G401.6 (cell line): ENCODE measurements at regions not wholly inside any gene's neighbourhood (a gene's known extent, or its start where the extent isn't known, plus 50 kb on each side); places are given as distances from the start of the nearest gene placed in this dataset.

Experiments used
- FAIRE-seq: peaks from 2 replicates; lab custom pipeline; 2012; peaks lifted over from hg19 to GRCh38; lab: Jason Lieb, UNC

DNA sequence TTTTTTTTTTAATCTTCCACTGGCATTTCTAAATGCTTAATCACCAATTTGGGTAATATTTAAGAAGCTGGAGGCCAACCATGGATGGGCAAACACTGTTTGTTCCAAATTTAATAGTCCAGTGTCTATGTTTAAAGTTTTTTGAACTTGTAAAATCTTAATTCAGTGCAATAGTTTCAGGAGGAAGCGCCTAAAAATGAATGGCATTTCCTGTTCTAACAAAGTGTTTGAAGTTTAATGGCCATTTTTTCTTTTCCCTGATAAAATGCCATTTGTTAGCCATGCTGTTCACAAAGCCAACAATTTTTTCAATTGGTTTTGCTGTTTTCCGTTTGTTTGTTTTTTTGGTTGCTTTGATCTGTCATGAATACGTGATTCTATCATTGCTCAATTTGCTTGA is 552.1 kb downstream of the LMO4 start:
- FAIRE-seq, result no peak

DNA sequence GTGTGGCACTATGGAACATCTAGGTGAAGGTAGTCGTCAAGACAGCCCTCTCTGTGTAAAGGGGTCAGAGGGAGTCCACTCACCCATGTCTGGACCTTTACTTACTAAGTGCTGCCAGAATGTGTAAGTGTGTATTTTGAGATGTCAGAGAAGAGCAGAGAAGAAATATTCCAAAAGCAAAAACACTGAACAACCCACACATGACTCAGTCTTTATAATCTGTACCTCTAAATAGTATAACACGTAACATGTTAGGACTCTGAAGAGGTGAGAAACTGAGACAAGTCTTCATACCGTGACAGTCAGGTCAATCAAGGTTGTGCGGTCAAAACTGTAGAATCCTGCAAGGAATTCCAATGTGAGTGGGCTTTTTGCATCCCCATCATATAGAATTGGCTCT is 555.2 kb downstream of the LMO4 start:
- FAIRE-seq, result no peak

DNA sequence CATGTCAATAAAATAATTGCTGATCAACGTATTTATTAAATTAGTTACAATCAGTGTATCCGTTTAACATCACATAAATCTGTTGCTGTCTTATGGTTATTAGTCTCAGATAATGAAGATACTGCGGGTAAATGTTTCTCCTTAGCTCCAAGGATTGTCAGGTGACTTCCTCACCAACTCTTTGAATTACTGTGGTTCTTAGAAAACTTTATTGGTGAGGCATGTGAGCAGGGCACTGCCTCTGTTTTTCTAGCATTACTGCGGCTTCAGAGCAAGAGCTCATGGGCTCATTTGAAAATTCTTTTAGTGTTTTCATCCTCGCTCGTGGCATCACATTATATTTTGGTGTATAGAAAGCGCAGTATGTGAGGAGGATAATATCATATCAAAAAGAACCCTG is 555.9 kb downstream of the LMO4 start:
- FAIRE-seq, result no peak

DNA sequence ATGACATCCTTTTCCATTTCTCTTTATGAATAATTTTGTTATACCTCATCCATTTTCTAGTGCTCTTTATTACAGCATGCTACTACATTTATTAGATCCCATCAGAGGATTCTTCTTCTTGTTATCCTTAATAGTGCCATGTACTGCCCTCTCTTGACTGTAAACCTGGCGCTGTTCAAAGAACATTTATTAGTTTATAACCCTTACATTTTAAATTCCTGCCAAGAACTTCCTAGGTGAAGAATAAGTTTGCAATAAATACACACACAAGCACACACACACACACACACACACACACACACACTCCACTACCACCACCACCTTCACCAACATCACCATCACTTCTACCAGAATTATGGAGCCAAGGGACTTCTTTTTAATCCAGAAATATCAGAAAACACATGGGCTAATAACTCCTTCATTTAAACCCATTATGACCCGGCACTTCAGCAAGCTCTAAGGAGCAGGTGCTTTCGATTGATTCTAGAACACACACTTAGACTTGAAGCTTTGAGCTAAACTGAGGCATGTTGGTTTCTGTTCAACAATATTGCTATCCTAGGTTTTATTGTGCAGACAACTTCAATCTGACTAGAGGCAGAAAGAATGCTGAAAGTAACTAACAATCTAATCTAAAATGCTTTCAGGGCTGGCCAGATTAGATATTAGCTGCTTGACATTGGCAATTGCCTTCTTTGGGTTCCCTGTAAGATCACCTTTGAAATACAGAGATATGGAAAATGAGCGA is 556.8 kb downstream of the LMO4 start:
- FAIRE-seq, result no peak

DNA sequence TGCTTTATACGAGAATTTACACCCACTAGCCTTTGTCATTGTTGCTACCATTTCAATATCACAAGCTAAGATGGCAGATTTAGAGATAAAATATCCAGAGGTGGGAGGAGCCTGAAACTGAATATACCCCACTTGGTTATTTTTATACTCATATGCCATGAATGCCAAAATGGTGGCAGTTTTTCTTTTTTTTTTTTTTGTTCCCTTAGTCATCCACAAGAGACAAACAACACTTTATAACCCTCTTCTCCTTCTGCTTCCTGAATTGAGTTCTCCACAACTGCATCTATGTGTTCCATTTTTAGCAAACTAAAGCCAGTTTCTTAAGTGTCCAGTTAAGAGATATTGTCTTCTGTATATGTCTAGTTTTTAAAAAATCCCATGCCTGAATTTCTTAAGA is 558.4 kb downstream of the LMO4 start:
- no peak for FAIRE-seq

DNA sequence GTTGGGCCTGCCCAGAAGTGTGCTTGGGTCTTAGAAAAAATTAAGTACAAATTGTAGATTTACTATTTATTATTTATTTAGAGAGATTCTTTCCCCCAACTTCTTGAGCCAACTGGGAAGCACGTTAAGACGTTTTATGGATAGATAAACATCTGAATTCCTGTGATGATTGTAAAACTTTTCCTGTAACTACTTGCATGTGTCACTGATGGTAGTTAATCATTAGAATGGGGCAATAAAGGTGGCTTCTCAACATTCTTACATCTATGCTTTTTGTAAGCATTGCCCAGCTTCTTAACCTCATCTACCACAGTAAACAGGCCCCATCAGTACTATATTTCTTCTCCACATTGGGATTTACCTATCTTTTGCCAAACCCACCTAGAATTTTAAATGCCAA is 559.8 kb downstream of the LMO4 start:
- no peak for FAIRE-seq

DNA sequence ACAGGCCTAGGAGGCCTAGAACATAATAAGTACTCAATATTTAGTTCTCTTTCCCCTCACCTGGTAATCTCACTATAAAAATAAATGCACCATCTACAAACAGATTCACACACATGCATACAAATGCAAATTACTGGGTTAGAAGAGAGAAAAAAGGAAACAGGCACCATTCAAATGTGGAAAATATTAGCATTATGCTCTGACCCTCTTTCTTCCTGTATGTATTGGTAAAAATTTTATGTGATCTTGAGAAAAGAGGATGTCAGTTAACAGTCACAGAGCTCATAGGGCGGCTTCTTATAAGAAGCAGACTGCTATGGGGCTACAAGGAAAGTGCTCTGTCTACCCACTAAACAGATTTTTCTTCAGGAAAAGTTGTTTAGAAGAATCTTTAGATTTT is 565.4 kb downstream of the LMO4 start:
- FAIRE-seq, result no peak

DNA sequence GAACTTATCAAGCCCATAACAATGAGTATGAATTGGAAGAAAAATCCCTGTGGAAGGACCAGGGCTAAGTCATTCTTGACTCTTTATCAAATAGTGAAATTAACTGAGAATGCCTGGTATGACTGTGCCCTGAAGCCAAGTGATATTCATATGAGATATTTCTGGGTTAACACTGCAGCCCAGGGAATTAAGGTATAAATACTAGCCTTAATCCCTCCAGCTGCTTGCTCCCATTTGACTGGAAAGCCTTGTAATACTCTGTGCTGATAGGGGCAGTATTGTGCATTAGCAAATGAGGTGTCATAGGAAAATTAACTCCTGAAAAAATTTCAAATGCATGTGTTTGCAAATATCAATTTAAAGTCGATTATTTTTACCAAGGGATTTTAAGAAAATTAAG is 568.8 kb downstream of the LMO4 start:
- FAIRE-seq, result no peak

DNA sequence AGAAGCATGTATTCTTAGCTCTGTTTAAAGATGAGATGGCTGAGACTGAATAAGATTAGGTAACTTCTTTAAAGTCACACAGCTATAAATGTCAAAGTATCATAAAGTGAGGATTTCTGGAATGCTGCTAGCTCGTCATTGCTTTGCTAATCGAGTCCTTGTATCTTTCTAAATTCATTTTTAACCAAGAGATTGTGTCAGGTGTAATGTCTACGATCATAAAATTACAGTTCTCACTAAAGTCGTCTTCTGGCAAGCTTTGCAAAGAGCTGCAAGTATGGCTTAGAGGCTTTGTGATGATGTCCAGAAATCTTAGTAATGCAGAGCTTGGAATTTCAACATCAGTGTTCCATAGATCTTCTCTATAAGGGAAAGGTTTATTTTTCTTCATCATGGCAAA is 569.8 kb downstream of the LMO4 start:
- FAIRE-seq, result no peak

DNA sequence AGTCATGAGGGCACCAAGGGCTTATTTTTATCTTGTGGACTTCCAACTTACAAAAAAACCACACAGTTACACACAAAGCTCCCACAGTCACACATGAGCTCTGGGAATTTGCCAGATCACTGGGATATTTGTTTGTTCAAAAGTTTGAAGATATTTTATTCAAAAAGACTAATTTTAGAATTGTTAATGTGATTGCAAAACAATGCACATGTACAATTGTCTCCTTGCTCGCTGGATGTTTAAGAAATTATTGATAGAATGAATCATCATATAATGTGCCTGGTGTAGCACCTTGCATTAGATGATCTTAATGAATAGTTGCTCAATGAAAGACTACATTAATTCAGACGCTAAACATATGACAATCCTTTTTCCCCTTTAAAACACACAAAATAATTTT is 570.3 kb downstream of the LMO4 start:
- no peak for FAIRE-seq

DNA sequence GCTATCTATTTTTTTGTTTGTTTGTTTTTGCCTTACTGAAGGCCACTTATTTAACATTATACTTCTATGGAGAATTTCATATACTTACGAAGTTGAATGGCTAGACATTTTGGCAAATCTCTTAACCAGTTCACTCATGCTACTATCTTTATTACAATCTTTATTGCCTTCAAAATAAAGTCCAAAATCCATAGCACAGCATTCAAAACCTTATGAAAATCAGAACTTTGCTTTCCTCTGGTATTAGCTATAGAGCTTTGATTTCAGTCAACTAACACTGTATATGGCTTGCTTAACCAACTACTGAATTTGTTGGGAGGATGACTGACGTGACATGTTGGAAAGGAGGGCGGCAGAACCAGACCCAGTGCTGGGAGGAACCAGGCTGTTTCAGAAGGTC is 571.1 kb downstream of the LMO4 start:
- no peak for FAIRE-seq

DNA sequence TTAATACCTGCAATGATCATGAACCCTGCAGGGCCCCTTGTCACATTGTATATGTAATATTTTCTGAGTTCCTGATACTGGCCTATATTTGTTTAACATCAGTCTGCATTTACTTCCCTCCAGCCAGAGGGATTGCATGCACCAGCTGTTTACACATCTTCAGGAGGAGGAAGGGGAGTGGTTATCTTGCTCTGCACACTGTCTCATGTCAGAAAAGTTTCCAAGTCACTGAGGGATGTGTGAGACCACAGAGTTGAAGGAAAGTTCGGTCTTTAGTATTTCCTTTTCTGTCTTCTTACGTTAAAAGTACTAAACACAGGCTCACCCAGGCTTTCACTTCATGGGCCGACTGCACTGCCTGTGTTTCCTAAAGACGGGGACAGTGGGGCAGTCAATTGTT is 574.1 kb downstream of the LMO4 start:
- FAIRE-seq, result no peak

DNA sequence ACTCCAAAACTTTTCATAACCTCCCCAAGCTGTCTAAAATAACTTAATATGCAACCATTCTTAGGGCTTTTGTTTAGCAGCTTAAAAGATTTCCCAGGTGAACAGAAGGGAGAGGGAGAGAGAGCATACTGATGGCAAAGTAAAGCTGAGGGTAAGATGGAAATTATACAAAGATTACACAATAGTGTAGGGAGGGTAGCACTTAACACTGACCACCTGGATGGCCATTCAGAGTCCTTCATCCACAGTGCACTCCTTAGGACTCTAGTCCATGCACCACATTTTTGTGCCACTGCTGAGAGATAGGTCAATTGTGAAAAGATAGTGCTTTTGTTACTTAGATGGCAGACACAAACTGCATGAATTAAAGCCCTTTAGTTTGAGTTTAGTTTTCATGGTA is 574.6 kb downstream of the LMO4 start:
- FAIRE-seq, result no peak

DNA sequence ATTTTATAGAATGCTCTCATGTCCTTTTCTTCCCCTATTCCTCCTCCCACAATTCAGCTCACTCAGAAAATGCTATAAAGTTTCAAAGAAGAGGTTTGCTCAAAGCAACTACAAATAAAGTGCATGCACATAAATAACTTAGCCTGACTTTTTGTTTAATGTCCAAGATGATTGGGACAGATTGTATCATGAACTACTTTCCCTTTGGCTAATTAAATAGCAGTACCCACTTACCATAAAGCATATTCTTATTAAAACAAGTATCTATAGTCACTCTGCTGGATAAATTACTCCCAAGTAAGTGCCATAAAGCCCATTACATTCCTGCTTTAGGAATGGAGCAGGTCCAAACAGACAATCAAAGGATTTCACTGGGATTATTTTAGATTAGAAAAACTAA is 576.0 kb downstream of the LMO4 start:
- FAIRE-seq, result no peak

DNA sequence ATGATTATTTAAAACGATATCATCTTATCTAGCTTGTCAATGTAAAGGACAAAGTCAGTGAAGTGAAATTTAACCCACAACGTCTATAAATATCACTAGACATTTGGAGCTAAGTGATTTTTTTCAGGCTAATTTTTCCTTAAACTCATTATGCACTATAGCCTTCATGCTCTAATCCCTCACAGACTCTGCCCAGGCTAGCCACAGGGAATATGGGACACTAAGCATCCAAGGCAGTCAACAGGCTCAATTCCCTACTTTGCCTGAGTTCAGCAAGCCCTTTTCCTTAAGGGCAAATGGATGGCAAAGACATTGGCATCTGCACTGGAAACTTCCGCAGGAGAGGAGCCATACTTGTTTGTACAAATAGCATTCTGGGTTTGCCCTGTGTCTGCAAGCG is 577.0 kb downstream of the LMO4 start:
- no peak for FAIRE-seq

DNA sequence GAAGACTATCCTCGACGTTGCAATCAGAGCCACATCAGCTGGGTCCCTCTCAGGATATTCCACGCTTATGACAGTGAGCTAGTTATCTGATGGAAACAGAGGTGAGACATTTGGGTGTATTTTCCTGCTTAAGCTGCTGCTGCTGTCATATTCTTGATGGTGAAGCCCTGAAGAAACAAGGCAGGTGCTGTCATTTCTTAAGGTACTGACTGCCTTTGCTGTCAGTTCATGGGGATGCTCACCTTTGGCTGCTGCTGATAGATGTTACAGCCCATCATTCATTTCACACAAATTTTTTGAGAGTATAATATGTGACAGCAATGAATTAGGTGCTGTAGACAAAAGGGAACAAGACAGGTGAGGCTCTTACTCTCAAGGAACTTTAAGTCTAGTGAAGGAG is 577.4 kb downstream of the LMO4 start:
- FAIRE-seq, result no peak

DNA sequence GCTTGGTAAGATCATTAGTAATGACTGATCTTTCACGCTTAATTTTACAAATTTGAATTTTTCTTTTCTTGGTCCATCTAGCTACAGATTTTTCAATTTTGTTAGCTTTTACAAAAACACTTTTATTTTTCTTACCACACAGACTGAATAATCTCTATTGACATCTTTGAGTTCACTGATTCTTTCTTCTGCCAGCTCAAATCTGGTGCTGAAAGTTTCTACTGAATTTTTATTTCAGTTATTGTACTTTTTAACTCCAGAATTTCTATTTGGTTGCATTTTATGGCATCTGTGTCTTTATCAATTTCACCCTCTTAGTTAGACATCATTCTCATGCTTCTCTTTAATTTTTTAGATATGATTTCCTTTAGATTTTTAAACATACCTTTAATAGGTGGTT is 584.7 kb downstream of the LMO4 start:
- FAIRE-seq, result no peak

DNA sequence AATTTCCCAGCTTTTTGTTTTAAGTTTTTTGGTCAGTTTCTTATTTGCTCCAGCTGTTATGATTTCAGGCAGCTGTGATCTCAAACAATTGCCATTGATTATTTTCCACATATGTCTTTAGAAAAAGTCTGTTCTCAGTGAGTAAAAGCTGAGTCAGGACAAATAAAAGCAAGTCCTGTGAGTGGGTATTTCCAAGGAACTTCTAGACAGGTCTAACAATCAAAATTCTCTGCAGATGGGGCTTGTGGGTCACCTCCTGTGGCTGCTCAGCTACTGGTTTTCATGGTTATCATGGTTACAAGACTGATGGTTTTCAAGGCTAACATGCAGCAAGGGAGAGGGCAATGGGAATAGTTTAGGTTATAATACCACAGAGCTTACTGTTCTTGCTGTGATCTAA is 585.7 kb downstream of the LMO4 start:
- no peak for FAIRE-seq

DNA sequence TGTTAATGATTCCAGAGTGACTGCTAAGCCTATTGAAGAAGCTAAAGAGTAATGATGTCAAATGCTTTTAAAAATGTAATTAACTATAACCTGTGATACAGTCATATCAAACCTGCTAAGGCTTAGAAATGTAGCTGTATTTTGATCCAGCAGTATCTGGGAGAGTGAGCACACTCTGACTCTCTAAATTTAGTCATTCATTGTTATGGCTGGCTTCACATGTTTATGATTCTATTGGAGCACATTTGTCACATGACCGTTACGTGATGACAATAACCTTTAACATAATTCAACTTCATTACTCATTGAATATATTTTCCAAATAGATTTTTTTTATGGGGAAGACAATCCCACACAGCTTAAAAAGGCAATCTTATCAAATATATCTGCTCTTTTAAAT is 587.1 kb downstream of the LMO4 start:
- FAIRE-seq, result no peak

DNA sequence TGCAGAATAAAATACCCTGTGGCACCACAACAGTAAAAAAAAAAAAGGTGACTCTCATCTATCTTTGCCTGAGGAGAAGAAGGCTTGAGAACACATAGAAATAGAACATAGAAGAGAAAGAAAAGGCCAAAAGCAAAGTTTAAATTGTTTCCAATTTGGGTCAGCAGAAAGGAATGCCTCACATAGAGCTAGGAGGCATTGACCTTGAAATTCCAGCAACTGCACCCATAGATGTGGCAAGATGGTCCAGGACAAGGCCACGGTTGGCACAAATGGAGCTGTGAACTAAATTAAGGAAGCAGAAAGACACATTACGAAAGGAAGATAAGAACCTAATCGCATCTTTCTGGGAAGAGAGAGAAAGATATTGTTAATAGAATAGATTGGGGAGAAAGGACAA is 588.3 kb downstream of the LMO4 start:
- no peak for FAIRE-seq

DNA sequence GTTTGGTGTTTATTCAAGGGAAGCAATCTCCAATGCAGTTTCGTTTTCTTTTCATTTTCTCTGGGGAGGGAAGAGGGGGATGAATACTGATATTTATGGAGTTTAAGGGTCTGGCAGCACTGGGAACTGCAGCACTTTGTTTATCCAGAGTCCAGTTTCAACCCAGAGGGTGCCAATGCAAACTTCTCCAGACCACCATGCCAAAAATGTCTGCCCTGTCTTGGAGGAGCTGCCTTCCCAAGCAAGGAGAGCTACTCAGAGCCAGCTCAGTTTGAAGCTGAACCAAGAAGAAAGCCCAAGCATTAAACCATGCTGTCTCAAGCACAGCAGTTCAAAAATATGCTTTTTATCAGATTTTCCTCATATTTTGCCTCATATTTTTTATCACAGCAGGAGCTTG is 589.7 kb downstream of the LMO4 start:
- FAIRE-seq, result no peak

DNA sequence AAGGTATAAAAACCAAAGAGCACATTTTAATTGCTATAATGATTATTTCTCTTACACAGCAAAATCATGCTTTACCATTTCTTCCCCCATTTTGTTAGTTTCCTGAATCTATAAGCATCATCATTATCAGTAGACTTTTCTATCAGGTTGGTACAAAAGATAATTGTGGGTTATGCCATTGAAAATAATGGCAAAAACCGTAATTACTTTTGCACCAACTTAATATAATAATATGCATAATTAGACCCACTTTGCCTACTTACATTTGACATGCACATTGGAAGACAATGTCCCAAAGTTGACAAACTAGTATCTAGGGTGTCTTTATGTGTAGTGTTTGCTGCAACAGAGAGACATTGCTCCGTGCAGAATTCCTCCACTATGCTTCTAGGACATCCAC is 594.2 kb downstream of the LMO4 start:
- FAIRE-seq, result no peak

DNA sequence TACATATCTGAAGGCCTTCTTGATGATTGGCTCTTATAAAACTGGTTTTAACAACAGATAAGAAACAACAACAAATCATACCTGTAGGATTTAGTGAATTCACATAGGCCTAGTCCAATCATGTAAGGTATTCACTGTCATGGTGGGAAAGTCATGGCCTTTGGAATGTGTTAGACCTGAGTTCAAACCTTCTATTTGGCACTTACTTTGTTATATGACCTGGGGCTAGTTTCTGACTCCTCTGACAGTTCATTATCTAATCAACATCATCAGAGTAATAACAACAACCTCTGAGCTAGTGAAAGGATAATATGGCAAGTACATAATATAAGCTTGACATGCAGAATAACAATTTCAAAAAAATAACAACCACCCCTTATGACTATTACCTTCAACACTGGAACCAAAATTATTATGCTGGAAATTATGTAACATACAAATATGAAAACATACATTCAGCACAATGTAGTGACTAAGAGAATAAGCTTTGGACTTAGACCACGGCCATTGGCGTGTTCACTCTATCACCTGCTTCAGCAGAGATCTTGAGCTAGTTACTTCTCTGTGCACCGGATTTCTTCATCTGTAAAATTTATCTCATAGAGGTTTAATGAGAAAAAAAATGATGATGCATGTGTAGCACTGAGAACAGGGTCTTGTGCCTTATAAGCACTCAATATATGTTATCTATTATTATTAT is 597.6 kb downstream of the LMO4 start:
- FAIRE-seq, result no peak

DNA sequence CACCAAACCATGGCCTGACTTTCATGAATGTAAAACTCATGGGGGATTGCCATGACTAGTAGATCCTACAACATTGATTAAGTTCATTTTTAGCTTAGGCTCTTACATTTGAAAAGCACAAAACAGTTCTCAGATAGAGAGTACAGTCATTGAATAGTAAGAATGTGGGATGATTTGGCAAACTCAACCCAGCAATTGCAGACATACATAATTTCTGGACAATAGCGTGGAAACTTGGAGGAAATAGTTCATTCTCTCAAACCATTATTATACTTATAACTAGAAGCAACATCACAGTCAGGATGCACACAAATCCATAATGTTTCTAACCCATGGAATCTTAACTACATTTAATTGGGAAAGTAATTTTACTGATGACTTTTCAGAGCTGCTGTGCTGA is 598.2 kb downstream of the LMO4 start:
- no peak for FAIRE-seq
